CD4-positive, CD25-positive, alpha-beta regulatory T cell (primary cell): ENCODE measurements at regions not wholly inside any gene's neighbourhood (a gene's known extent, or its start where the extent isn't known, plus 50 kb on each side); places are given as distances from the start of the nearest gene placed in this dataset.

Source experiments
- ATAC-seq, 2 donors: fragments of 150-1000 bp; cut with Tn5 transposase; one replicate each; pipeline ENCODE4 v1.10.0; 2021; ENCODE audit warnings: low read depth in 2 of 2, moderate number of reproducible peaks in 2 of 2, moderate library complexity in 1 of 2
- DNase-seq, 3 donors: peaks; one replicate each; pipeline versions ENCODE4 v3.0.0 to v3.0.0-alpha.2; 2012 to 2022; ENCODE audit warnings: mixed read lengths in 1 of 3
- H3K27ac ChIP-seq: one replicate; pipeline ENCODE4 v1.7.0; 2013; ENCODE audit warnings: mild to moderate bottlenecking, low read length; ENCODE audit not compliant: insufficient read depth, poor library complexity, severe bottlenecking
- H3K27me3 ChIP-seq: one replicate; pipeline ENCODE4 v1.7.0; 2013; ENCODE audit warnings: low read length; ENCODE audit not compliant: control insufficient read depth, insufficient read depth
- H3K36me3 ChIP-seq: one replicate; pipeline ENCODE4 v1.7.0; 2013; ENCODE audit warnings: mild to moderate bottlenecking, low read length, moderate library complexity; ENCODE audit not compliant: control insufficient read depth, insufficient read depth
- H3K4me1 ChIP-seq: 2 replicates; pipeline ENCODE4 v1.7.0; 2013; ENCODE audit warnings: mild to moderate bottlenecking, low read length; ENCODE audit not compliant: insufficient read depth, control insufficient read depth, poor library complexity, severe bottlenecking
- H3K4me3 ChIP-seq: one replicate; pipeline ENCODE4 v1.7.0; 2013; ENCODE audit warnings: low read depth, mild to moderate bottlenecking, low read length, moderate library complexity
- H3K9me3 ChIP-seq, 2 experiments: 1 replicate in 1 of 2; 2 replicates in 1 of 2; pipeline ENCODE4 v1.7.0; 2013; ENCODE audit warnings: low read length in 2 of 2, mild to moderate bottlenecking in 1 of 2, moderate library complexity in 1 of 2; ENCODE audit not compliant: control insufficient read depth in 2 of 2
- H3K27ac Mint-ChIP-seq, 3 donors: one replicate each; pipeline ENCODE4 v1.8.0; 2020 to 2022; ENCODE audit warnings: mild to moderate bottlenecking in 3 of 3, mixed read lengths in 3 of 3, moderate library complexity in 2 of 3
- H3K27me3 Mint-ChIP-seq: one replicate; pipeline ENCODE4 v1.8.0; 2022; ENCODE audit warnings: mild to moderate bottlenecking, mixed read lengths
- H3K36me3 Mint-ChIP-seq: one replicate; pipeline ENCODE4 v1.8.0; 2020; ENCODE audit warnings: mixed read lengths
- H3K4me1 Mint-ChIP-seq, 4 donors: one replicate each; pipeline ENCODE4 v1.8.0; 2020 to 2022; ENCODE audit warnings: mixed read lengths in 4 of 4, mild to moderate bottlenecking in 1 of 4
- H3K4me3 Mint-ChIP-seq, 4 donors: one replicate each; pipeline ENCODE4 v1.8.0; 2020 to 2022; ENCODE audit warnings: mild to moderate bottlenecking in 4 of 4, mixed read lengths in 4 of 4, moderate library complexity in 3 of 4
- H3K9me3 Mint-ChIP-seq, 7 donors: one replicate each; pipeline ENCODE4 v1.8.0; 2020 to 2022; ENCODE audit warnings: mixed read lengths in 7 of 7, mild to moderate bottlenecking in 3 of 7, moderate library complexity in 2 of 7

GRCh38 chr21:35932232-35932911, 128.0 kb downstream of the SETD4 start:
- Histone ChIP-seq H3K9me3 (no peaks in the 10 kb centered on the region), H3K4me1 (no peaks in the 10 kb centered on the region), H3K27ac (no peak overlapping the region), H3K36me3 (no peaks in the 10 kb centered on the region), H3K27me3 (peaks cover 7% of the 10 kb centered on the region), H3K4me3 (no peak overlapping the region)
- Mint-ChIP-seq H3K27ac (no peak overlapping the region), H3K4me1 (no peaks in the 10 kb centered on the region), H3K4me3 (no peak overlapping the region), H3K36me3 (no peaks in the 10 kb centered on the region), H3K9me3 (no peaks in the 10 kb centered on the region), H3K27me3 (peaks cover 14% of the 10 kb centered on the region)
- DNase-seq: peak in 1 of 3 donors; percentile 50
- peak; percentile 52 to 64 for ATAC-seq

GRCh38 chr21:35929901-35930300, 130.4 kb downstream of the SETD4 start:
- Histone ChIP-seq H3K27me3 (peaks cover 3% of the 10 kb centered on the region), H3K9me3 (no peaks in the 10 kb centered on the region), H3K27ac (no peak overlapping the region), H3K36me3 (no peaks in the 10 kb centered on the region), H3K4me3 (no peak overlapping the region), H3K4me1 (no peaks in the 10 kb centered on the region)
- Mint-ChIP-seq H3K4me1 (no peaks in the 10 kb centered on the region), H3K36me3 (no peaks in the 10 kb centered on the region), H3K9me3 (peaks cover 0 to 2% (median 0%) of the 10 kb centered on the region in 7 donors), H3K27me3 (peaks cover 13% of the 10 kb centered on the region), H3K4me3 (no peak overlapping the region), H3K27ac (no peak overlapping the region)
- DNase-seq (no peak), ATAC-seq (no peak)

GRCh38 chr21:35927262-35927661, 133.1 kb downstream of the SETD4 start:
- Histone ChIP-seq H3K27ac (no peak overlapping the region), H3K36me3 (no peaks in the 10 kb centered on the region), H3K27me3 (peaks cover 3% of the 10 kb centered on the region), H3K4me3 (no peak overlapping the region), H3K9me3 (no peaks in the 10 kb centered on the region), H3K4me1 (no peaks in the 10 kb centered on the region)
- H3K36me3 Mint-ChIP-seq: no peaks in the 10 kb centered on the region
- H3K9me3 Mint-ChIP-seq: peaks cover 0 to 3% (median 0%) of the 10 kb centered on the region in 7 donors
- ATAC-seq (no peak), DNase-seq (no peak)
- no peak overlapping the region for H3K4me3 Mint-ChIP-seq
- H3K27me3 Mint-ChIP-seq: peaks cover 21% of the 10 kb centered on the region
- no peak overlapping the region for H3K27ac Mint-ChIP-seq
- no peaks in the 10 kb centered on the region for H3K4me1 Mint-ChIP-seq

GRCh38 chr21:35926003-35926740, 134.2 kb downstream of the SETD4 start:
- no peaks in the 10 kb centered on the region for H3K36me3 ChIP-seq
- no peaks in the 10 kb centered on the region for H3K9me3 ChIP-seq
- H3K4me3 ChIP-seq: no peak overlapping the region
- ATAC-seq (no peak), DNase-seq (peak in 1 of 3 donors; percentile 2)
- Mint-ChIP-seq H3K36me3 (no peaks in the 10 kb centered on the region), H3K9me3 (peaks cover 0 to 3% (median 0%) of the 10 kb centered on the region in 7 donors), H3K27ac (no peak overlapping the region), H3K4me3 (no peak overlapping the region), H3K4me1 (no peaks in the 10 kb centered on the region), H3K27me3 (peaks cover 30% of the 10 kb centered on the region)
- no peak overlapping the region for H3K27ac ChIP-seq
- H3K27me3 ChIP-seq: peaks cover 3% of the 10 kb centered on the region
- H3K4me1 ChIP-seq: no peaks in the 10 kb centered on the region

GRCh38 chr21:35925497-35925896, 134.8 kb downstream of the SETD4 start:
- no peak overlapping the region for H3K27ac ChIP-seq
- peaks cover 3% of the 10 kb centered on the region for H3K27me3 ChIP-seq
- H3K9me3 Mint-ChIP-seq: peaks cover 0 to 3% (median 0%) of the 10 kb centered on the region in 7 donors
- H3K27ac Mint-ChIP-seq: no peak overlapping the region
- H3K4me1 ChIP-seq: no peaks in the 10 kb centered on the region
- ATAC-seq (no peak), DNase-seq (peak in 1 of 3 donors; percentile 33)
- no peaks in the 10 kb centered on the region for H3K4me1 Mint-ChIP-seq
- no peaks in the 10 kb centered on the region for H3K36me3 Mint-ChIP-seq
- peaks cover 36% of the 10 kb centered on the region for H3K27me3 Mint-ChIP-seq
- H3K36me3 ChIP-seq: no peaks in the 10 kb centered on the region
- H3K4me3 Mint-ChIP-seq: no peak overlapping the region
- H3K4me3 ChIP-seq: no peak overlapping the region
- no peaks in the 10 kb centered on the region for H3K9me3 ChIP-seq

GRCh38 chr21:35924714-35925301, 135.5 kb downstream of the SETD4 start:
- Mint-ChIP-seq H3K36me3 (no peaks in the 10 kb centered on the region), H3K4me3 (no peak overlapping the region), H3K27me3 (peaks cover 36% of the 10 kb centered on the region)

GRCh38 chr21:35923971-35924370, 136.4 kb downstream of the SETD4 start:
- Mint-ChIP-seq H3K4me1 (no peaks in the 10 kb centered on the region), H3K27me3 (peaks cover 37% of the 10 kb centered on the region), H3K4me3 (no peak overlapping the region), H3K36me3 (no peaks in the 10 kb centered on the region), H3K9me3 (peaks cover 0 to 8% (median 2%) of the 10 kb centered on the region in 7 donors), H3K27ac (no peak overlapping the region)
- H3K27ac ChIP-seq: no peak overlapping the region
- H3K9me3 ChIP-seq: no peaks in the 10 kb centered on the region
- DNase-seq: no peak
- peaks cover 3% of the 10 kb centered on the region for H3K27me3 ChIP-seq
- no peaks in the 10 kb centered on the region for H3K36me3 ChIP-seq
- no peak for ATAC-seq
- H3K4me1 ChIP-seq: no peaks in the 10 kb centered on the region
- no peak overlapping the region for H3K4me3 ChIP-seq

More at GRCh38 chr21:35924714-35925301, 135.5 kb downstream of the SETD4 start:
- DNase-seq (peak in 1 of 3 donors; percentile 1), ATAC-seq (no peak)
- H3K9me3 ChIP-seq: no peaks in the 10 kb centered on the region
- H3K27ac ChIP-seq: no peak overlapping the region
- no peaks in the 10 kb centered on the region for H3K36me3 ChIP-seq
- no peaks in the 10 kb centered on the region for H3K4me1 ChIP-seq
- H3K4me3 ChIP-seq: no peak overlapping the region
- Mint-ChIP-seq H3K4me1 (no peaks in the 10 kb centered on the region), H3K9me3 (peaks cover 0 to 3% (median 0%) of the 10 kb centered on the region in 7 donors), H3K27ac (no peak overlapping the region)
- H3K27me3 ChIP-seq: peaks cover 3% of the 10 kb centered on the region
